Nephron progenitor cell (in vitro differentiated cells): ENCODE measurements at regions not wholly inside any gene's neighbourhood (a gene's known extent, or its start where the extent isn't known, plus 50 kb on each side); places are given as distances from the start of the nearest gene placed in this dataset.
"Not testable (repeated sequence)": the region's sequence is repeated elsewhere in the genome, so short reads cannot be mapped to it uniquely, and the experiment has no call there.

ENCODE experiments used
- DNase-seq: peaks from one replicate; pipeline ENCODE4 v3.0.0; 2021
- H3K27ac Mint-ChIP-seq: 2 replicates; pipeline ENCODE4 v1.8.0; 2021; ENCODE audit warnings: mild to moderate bottlenecking, moderate library complexity, mixed read lengths
- H3K27me3 Mint-ChIP-seq: 2 replicates; pipeline ENCODE4 v1.8.0; 2021; ENCODE audit warnings: mild to moderate bottlenecking, low read depth, mixed read lengths; ENCODE audit not compliant: poor library complexity
- H3K36me3 Mint-ChIP-seq: 2 replicates; pipeline ENCODE4 v1.8.0; 2021; ENCODE audit warnings: low read depth, mixed read lengths
- H3K4me1 Mint-ChIP-seq: 2 replicates; pipeline ENCODE4 v1.8.0; 2021; ENCODE audit warnings: mixed read lengths
- H3K4me3 Mint-ChIP-seq: 2 replicates; pipeline ENCODE4 v1.8.0; 2021; ENCODE audit warnings: mild to moderate bottlenecking, moderate library complexity, mixed read lengths
- H3K9me3 Mint-ChIP-seq: 2 replicates; pipeline ENCODE4 v1.8.0; 2021; ENCODE audit warnings: mild to moderate bottlenecking, moderate library complexity, mixed read lengths
- CTCF ChIP-seq: fragments of 200-600 bp; sonication (generic); IDR thresholded peaks from 2 replicates; pipeline ENCODE4 v1.5.0; 2021; ENCODE audit warnings: antibody characterized with exemption

GRCh38 chr19:14265290-14266036 lies 59.5 kb upstream of the ADGRL1 start:
- peak overlapping the region; percentile 75 for H3K4me3 Mint-ChIP-seq

GRCh38 chr19:14255902-14256649 lies 50.1 kb upstream of the ADGRL1 start:
- peaks cover 20% of the 10 kb centered on the region for H3K4me1 Mint-ChIP-seq
- H3K36me3 Mint-ChIP-seq, H3K27ac Mint-ChIP-seq, H3K9me3 Mint-ChIP-seq, DNase-seq, H3K4me3 Mint-ChIP-seq: not testable (repeated sequence)
- H3K27me3 Mint-ChIP-seq: peaks cover 15% of the 10 kb centered on the region

More at GRCh38 chr19:14265290-14266036, 59.5 kb upstream of the ADGRL1 start:
- TF ChIP-seq CTCF: no peak
- Mint-ChIP-seq H3K27ac (no peak overlapping the region), H3K9me3 (no peaks in the 10 kb centered on the region), H3K27me3 (peaks cover 55% of the 10 kb centered on the region), H3K4me1 (peaks cover 33% of the 10 kb centered on the region), H3K36me3 (no peaks in the 10 kb centered on the region)
- peak; percentile 47 for DNase-seq
